ENCODE measurements at regions not wholly inside any gene's neighbourhood (a gene's known extent, or its start where the extent isn't known, plus 50 kb on each side); places are given as distances from the start of the nearest gene placed in this dataset.

- 60 to 69% methylated on average over 7 of the region's 7 CpGs for WGBS, 2 donors
- DNase-seq (no peak), ATAC-seq (ENCODE audit: insufficient read depth, low FRiP score) (no peak)
- Histone ChIP-seq H3K27me3 (ENCODE audit: control insufficient read depth in 3 of 3, insufficient read depth in 3 of 3, low read length in 2 of 3) (peaks cover 0 to 3% (median 0%) of the 10 kb centered on the region in 3 donors), H3K4me3 (no peak overlapping the region), H3K4me1 (ENCODE audit: control insufficient read depth in 5 of 5, insufficient read depth in 5 of 5, low read length in 5 of 5) (no peaks in the 10 kb centered on the region), H3K9ac (ENCODE audit: insufficient read depth in 1 of 2, low read length in 2 of 2) (no peak overlapping the region), H3K36me3 (ENCODE audit: control insufficient read depth in 4 of 4, insufficient read depth in 4 of 4, low read length in 4 of 4) (no peaks in the 10 kb centered on the region), H3K27ac (ENCODE audit: low read depth in 1 of 2, low read length in 1 of 2) (no peak overlapping the region), H3K9me3 (ENCODE audit: control insufficient read depth in 4 of 4, insufficient read depth in 3 of 4, low read length in 3 of 4) (peaks cover 0 to 2% (median 0%) of the 10 kb centered on the region in 4 donors)
- TF ChIP-seq CTCF (IDR thresholded peaks at IDR 0.05; ENCODE audit: control extremely low read depth, extremely low read depth) = no peak
Observed at GRCh38 chr12:110983811-110984210, 63.4 kb upstream of the MYL2 start.

GRCh38 chr12:110972866-110973265, 52.5 kb upstream of the MYL2 start:
- Histone ChIP-seq H3K36me3 (ENCODE audit: control insufficient read depth in 4 of 4, insufficient read depth in 4 of 4, low read length in 4 of 4) (no peaks in the 10 kb centered on the region), H3K4me3 (no peak overlapping the region), H3K4me1 (ENCODE audit: control insufficient read depth in 5 of 5, insufficient read depth in 5 of 5, low read length in 5 of 5) (no peaks in the 10 kb centered on the region), H3K9ac (ENCODE audit: insufficient read depth in 1 of 2, low read length in 2 of 2) (no peak overlapping the region), H3K27ac (ENCODE audit: low read depth in 1 of 2, low read length in 1 of 2) (no peak overlapping the region), H3K9me3 (ENCODE audit: control insufficient read depth in 4 of 4, insufficient read depth in 3 of 4, low read length in 3 of 4) (peaks cover 0 to 15% (median 1%) of the 10 kb centered on the region in 4 donors), H3K27me3 (ENCODE audit: control insufficient read depth in 3 of 3, insufficient read depth in 3 of 3, low read length in 2 of 3) (peaks cover 0 to 2% (median 0%) of the 10 kb centered on the region in 3 donors)
- no peak for TF ChIP-seq CTCF (IDR thresholded peaks at IDR 0.05; ENCODE audit: control extremely low read depth, extremely low read depth)
- DNase-seq (no peak), ATAC-seq (ENCODE audit: insufficient read depth, low FRiP score) (no peak)
- WGBS, 2 donors = 77 to 89% methylated on average over 3 of the region's 3 CpGs

GRCh38 chr12:110971936-110972335, 51.6 kb upstream of the MYL2 start:
- Histone ChIP-seq H3K36me3 (ENCODE audit: control insufficient read depth in 4 of 4, insufficient read depth in 4 of 4, low read length in 4 of 4) (no peaks in the 10 kb centered on the region), H3K27me3 (ENCODE audit: control insufficient read depth in 3 of 3, insufficient read depth in 3 of 3, low read length in 2 of 3) (peaks cover 0 to 8% (median 2%) of the 10 kb centered on the region in 3 donors), H3K9me3 (ENCODE audit: control insufficient read depth in 4 of 4, insufficient read depth in 3 of 4, low read length in 3 of 4) (peaks cover 0 to 13% (median 1%) of the 10 kb centered on the region in 4 donors), H3K4me3 (no peak overlapping the region), H3K4me1 (ENCODE audit: control insufficient read depth in 5 of 5, insufficient read depth in 5 of 5, low read length in 5 of 5) (no peaks in the 10 kb centered on the region), H3K9ac (ENCODE audit: insufficient read depth in 1 of 2, low read length in 2 of 2) (no peak overlapping the region), H3K27ac (ENCODE audit: low read depth in 1 of 2, low read length in 1 of 2) (no peak overlapping the region)
- no peak for DNase-seq
- ATAC-seq (ENCODE audit: insufficient read depth, low FRiP score) = no peak
- TF ChIP-seq CTCF (IDR thresholded peaks at IDR 0.05; ENCODE audit: control extremely low read depth, extremely low read depth) = no peak
- WGBS, 2 donors = 61 to 85% methylated on average over 12 of the region's 12 CpGs

Data from lung (tissue), 11 donors.